ENCODE measurements at regions not wholly inside any gene's neighbourhood (a gene's known extent, or its start where the extent isn't known, plus 50 kb on each side); places are given as distances from the start of the nearest gene placed in this dataset.

DNA sequence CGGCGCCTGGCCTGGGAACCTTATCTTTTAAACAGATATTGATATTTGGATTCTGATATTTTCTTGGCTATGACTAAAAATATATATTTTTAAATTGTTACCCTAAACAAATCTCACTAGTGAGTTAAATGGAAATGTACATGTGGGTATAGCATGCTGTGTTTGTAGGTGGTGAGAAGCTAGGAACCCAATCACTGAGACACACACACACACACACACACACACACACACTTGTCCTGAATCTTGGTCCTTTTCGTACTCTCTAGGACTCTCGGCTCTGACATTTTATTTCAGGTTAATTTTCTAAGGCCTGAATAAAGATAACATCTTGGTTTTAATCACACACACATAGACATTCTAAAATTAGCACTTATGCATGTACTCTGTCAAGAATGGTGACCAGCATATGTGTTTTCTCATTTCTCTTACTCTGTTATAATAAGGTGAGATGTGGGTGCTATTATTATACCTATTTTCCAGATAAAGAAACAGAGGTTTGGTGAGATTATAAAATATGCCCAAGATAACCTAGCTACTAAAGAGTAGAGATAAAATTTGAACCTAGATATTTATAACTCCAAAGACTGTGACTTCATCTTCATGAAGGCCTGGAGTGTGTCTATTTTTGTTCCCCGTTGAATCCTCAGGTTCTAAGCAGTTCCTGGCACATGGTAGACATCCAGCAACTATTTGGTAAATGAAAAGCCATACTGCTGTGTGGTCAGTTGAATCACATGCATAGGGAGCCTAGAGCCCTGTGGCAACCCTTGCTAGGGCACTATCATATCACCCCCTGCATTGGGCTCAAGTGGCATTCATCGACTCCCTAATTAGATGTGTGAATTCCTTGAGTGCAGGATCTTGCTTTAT, 85.0 kb upstream of the RAB3GAP2 start:
- DNase-seq (ENCODE audit: low spot score) = no peak

- no peak for DNase-seq (ENCODE audit: low spot score)
These were observed 81.2 kb upstream of the RAB3GAP2 start for GRCh38 chr1:220353229-220354012.

DNA sequence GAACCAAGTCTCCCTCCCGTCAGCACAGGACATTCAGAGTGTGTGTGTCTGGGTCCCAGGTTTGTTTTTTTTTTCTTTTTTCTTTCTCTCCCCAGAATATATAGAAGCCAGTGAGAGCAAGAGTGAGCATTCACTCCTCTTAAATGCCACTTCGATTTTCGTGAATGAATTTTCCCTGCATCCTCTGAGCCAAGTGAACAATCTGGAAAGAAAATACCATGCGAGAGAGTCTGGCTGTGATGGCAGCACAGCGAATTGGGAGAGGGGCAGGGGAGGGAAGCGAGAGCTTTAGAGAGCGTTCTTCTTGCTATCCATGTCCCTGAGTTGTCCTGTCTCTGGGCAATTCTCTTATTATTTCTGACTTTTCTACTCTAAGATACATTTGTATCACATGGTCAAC, 76.0 kb upstream of the RAB3GAP2 start:
- no peak for DNase-seq (ENCODE audit: low spot score)

GRCh38 chr1:220347654-220348175, 75.5 kb upstream of the RAB3GAP2 start:
- DNase-seq (ENCODE audit: low spot score) = no peak

GRCh38 chr1:220344745-220345144, 72.5 kb upstream of the RAB3GAP2 start:
- no peak for DNase-seq (ENCODE audit: low spot score)

- DNase-seq (ENCODE audit: low spot score) = no peak
These were observed 70.6 kb upstream of the RAB3GAP2 start for GRCh38 chr1:220342853-220343252.

DNA sequence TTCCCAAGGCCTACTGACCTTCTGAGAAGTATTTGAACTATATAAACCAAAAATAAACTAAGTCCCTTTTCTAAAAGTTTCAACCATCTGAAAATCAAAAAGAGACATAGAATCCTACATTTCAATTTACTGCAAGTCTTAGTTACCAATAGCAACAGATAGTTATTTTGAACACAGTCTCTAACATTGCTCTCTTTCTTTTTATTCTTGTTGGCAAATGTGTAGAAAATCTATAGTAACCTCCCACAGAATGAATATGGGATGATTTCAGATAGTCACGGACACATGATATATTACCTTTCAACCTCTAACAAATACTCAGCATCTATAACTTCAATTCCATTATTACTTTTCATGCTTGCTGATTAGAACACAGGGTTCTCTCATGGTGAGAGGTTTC, 68.9 kb upstream of the RAB3GAP2 start:
- no peak for DNase-seq (ENCODE audit: low spot score)

GRCh38 chr1:220339581-220339980, 67.3 kb upstream of the RAB3GAP2 start:
- no peak for DNase-seq (ENCODE audit: low spot score)

DNA sequence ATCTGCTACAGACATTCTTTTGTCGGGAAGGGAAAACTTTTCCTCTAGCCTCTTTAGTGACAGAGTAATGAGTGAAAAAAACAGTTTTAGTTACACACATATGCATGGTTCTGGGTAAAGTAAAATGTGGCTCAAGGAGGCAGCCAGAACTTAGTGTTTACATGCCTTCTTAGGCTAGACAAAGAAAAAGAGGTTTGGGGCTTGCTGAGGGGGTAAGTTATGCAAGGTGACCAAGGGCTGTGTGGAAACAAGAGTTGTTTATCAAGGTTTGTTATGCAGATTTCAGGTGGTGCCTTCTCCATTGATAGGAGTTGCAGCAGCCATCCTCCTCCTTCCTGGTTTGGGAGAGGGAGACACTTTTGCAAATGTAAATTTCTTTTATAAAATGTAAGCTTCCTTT, 66.5 kb upstream of the RAB3GAP2 start:
- DNase-seq (ENCODE audit: low spot score) = no peak

DNA sequence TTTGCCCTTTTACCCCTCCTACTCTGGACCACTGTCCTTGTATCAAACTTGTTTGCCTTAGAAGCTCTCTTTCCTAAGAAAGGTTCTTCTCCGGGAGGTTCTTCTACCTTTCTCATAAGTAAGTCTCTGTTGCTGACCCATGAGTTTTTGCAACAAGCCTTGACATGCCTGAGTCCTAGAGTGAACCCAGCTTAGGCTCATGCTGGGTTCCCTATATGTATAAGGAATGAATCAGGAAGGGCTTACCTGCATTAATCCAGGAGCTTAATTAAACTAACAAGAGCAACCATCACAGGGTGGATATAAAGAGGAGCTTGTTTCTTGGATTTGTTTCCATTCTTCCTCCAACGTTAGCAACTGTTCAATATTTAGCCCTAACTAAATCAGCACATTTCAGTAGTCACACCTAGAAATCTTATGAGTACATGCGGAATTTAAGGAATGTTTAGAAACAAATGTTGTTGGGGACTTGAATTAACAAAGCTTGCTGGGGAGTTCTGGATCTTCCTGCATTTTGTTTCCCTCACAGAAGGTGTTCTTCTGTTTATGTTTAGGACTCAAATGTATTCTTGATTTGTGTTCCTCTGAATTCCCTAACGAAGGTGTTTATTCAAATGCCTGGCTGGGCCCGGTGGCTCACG, 64.3 kb upstream of the RAB3GAP2 start:
- no peak for DNase-seq (ENCODE audit: low spot score)

DNA sequence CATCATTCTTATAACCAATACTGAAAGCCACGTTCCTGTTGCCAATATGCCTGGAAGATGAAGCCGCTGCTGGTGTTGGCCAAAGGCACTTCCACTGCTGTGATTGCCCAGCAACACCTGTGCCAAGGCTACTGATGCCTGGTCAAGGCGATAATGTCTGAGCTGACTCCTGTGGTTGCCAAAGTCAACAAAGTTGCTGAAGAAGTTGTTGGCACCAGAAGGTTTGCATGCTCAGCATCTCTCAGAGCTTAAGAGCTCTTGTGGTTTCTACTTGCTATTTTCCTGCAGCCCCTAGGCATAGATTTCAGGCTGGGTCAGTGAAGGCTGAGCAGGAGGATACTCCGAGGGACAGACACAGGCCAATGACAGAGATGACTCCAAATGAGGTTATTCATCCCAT, 63.4 kb upstream of the RAB3GAP2 start:
- DNase-seq (ENCODE audit: low spot score) = no peak

- no peak for DNase-seq (ENCODE audit: low spot score)
These were observed 59.1 kb upstream of the RAB3GAP2 start for GRCh38 chr1:220331318-220331717.

DNA sequence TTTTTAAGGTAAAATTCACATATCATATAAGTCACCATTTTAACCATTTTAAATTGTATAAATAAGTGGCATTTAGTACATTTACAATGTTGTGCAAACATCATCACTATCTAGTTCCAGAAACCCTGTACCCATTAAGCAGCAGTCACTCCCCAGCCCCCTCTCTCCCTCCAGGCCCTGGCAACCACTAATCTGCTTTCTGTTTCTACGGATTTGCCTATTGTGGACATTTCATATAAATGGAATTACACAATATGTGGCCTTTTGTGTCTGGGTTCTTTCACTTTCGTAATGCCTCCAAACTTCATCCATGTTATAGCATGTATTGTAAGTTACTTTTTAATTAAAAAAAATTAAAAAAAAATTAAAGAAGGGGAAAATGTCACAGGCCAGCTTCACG, 58.0 kb upstream of the RAB3GAP2 start:
- DNase-seq (ENCODE audit: low spot score) = no peak

GRCh38 chr1:220327106-220327505, 54.9 kb upstream of the RAB3GAP2 start:
- DNase-seq (ENCODE audit: low spot score) = no peak

DNA sequence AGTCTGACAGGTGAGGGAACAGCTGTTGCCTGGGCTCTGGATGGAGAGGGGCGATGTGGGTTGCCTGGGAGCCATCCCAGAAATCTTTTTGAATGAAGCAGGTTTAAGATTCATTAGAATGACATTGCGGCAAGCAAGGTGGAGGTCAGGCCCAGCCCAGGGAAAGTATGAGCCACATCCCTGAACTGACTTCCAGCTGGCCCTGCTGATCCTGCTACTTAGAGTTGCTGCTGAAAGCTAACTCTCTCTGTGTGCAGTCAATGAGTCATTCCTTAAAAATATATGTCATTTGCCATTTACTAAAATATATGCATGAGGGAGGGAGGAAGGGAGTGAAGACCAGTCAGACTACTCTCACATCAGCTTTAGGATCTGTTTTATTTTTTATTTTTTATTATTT, 54.3 kb upstream of the RAB3GAP2 start:
- DNase-seq (ENCODE audit: low spot score) = no peak

- no peak for DNase-seq (ENCODE audit: low spot score)
These were observed 53.2 kb upstream of the RAB3GAP2 start for GRCh38 chr1:220325306-220325995.

GRCh38 chr1:220323717-220324116, 51.5 kb upstream of the RAB3GAP2 start:
- no peak for DNase-seq (ENCODE audit: low spot score)

GRCh38 chr1:220322570-220322969, 50.3 kb upstream of the RAB3GAP2 start:
- no peak for DNase-seq (ENCODE audit: low spot score)

Measured in Ammon's horn (tissue), 1 donor.